GM19351 (cell line): ENCODE measurements at regions not wholly inside any gene's neighbourhood (a gene's known extent, or its start where the extent isn't known, plus 50 kb on each side); places are given as distances from the start of the nearest gene placed in this dataset.
"Not testable (repeated sequence)": the region's sequence is repeated elsewhere in the genome, so short reads cannot be mapped to it uniquely, and the experiment has no call there.

Source experiments
- ATAC-seq: cut with Tn5 transposase; IDR thresholded peaks from one replicate; pipeline ENCODE4 v1.9.1; 2021; ENCODE audit warnings: mild to moderate bottlenecking, moderate library complexity; ENCODE audit not compliant: unreplicated experiment

DNA sequence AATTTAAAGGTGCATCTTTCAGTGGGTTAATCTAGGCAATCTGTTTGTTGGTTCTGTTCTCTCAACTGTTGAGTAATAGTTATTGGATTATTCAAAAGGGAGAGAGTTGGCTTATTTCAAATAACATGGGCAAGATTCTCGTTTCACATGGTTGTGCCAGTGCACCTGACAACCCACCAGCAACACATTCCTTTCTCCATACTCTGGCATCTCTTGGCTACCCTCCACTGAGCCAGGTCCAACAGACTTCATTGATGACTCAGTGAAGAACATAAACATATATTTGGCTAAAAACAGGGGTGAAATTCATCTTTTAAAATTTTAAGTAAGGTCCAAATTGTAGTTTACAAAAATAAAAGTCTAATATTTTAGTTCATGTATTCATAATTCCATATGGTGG, 967.2 kb downstream of the RPA4 start:
- no peak for ATAC-seq

DNA sequence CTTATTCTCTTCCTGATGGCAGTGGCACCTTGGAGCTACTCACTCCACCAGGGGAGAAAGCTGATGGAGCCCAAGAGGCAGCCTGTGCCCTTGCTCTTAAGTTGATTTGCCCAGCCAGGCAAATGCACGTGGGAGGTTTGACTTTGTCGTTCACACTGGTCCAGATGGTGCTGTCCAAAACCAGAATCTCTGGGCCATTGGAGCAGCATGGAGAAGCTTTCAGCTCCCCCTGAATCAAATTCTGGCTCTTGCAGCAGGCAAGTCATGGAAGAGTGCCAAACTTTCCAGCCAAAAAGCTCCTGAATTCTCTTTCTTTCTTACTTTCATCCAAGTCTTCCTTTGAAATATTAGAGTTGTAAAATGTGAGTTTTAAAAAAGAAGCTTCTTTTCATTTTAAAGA, 970.4 kb downstream of the RPA4 start:
- ATAC-seq, result no peak

DNA sequence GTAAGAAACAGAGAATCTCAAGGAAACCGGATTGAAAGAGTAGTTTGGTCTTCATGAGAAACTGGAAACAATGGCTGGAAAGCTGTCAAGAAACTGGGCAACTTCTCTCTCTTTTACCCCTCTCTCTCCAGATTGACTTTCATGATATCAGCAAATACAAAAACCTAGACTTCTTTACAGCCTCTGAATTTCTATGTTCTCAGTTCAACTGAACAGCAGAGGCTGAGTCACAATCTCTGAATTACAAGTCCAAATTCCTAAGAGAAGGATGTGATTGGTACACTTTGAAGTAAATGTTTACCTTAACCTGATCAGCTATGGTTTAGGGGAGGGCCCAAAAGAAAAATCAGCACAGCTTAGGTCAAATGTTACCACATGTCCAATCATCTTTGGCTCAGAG, 974.9 kb downstream of the RPA4 start:
- ATAC-seq, result no peak

DNA sequence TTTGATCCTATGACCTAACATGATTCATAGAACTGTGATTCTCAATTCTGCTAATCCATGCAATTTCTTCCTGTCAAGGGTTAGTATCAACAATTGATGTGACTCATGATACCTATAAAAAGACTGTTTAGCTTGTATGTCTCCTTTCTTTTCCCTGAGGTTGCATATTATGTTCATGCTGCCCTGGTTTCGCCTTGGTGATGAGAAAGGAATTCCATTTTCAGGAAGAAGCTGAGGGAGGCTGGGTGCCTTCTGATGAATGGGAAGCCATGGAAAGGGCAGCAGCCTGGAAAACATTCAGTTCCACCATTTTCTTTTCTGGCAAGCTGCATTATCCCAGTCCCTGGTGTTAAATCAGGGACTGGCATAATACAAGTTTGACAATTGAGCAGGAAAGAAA, 976.5 kb downstream of the RPA4 start:
- ATAC-seq, result no peak

DNA sequence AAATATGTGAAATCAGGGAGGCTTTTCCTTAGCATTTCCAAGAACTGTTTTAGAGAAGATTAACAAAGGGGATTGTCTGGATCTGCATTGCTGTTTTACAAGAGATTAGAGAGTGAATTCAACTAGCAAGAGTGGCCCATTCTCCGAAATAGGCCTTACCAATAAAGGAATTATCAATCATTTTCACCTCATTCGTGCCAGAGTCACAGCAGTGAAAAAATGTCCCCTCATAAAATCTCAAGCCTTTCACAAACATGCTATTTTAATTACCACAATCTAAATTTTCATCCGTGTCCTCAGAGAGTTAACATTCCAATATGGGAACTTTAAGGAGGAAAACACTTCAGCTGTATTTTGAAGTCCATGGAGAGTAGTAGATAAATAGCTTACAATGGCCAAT, 979.6 kb downstream of the RPA4 start:
- ATAC-seq, result no peak

DNA sequence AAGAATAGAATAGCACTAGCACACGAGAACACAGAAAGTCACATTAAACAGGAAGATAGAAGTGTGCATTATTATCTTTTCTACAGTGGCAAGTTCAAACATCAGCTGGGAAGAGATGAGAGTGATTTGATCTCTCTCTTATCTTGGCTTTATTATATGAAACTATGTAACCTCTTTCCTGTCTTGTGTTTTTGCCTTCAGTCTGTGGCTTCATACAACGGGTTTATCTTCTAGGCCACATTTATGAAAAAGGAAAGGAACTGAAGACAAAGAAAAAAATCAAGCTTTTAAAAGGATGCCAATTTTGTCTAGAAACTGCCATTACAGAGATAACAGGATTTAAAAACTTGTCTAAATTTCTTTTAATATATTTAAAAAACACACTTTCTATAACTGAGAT, 983.6 kb downstream of the RPA4 start:
- no peak for ATAC-seq

DNA sequence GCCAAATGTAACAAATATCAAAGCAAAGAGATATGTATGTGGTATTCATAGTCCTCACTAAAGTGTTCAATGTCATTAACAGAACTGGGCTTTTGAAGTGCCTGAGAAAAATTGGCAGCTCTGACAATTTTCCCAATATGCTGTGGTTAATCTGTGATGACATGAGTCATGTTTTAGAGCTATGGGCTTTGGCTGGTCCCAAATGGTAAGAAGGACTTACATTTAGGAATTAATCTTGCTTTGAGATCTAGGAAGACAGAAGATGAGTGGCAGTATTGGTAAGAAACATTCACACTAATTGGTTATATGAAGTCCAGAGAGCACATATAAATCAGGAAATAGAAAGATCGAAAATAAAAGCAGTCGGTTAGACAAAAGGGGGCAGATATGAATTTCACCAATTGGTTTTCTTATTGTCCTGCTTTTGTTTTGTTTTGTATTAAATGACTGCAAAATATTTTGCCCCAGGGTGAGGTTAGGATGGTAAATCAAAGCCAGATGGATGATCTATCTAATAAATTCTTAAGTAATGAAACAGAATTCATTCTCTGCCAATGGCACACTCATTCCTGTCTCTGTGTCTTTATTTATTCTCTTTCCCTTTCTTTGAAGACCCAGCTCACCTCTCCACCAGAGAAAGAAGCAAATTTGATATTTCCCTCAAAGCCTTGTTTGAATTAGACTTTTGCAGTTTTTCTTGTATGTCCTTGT, 993.1 kb downstream of the RPA4 start:
- no peak for ATAC-seq

DNA sequence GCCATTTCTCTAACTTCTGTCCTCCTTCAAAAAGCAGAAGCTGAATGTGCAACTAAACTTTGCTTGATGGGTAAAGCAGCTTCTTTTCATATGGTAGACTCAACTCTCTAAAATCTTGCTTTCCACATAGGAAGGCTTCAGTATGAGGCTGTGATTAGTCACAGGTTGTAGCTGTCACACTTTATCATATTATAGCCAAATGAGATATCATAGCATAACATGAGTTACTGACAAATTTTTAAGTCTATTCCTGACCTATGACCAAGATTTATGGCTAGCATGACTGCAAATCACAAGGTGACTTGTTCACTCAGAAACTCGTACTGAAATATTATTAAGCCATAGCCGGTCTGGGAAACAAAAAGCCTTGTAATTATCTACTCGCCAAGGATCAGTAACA, 998.6 kb downstream of the RPA4 start:
- no peak for ATAC-seq

DNA sequence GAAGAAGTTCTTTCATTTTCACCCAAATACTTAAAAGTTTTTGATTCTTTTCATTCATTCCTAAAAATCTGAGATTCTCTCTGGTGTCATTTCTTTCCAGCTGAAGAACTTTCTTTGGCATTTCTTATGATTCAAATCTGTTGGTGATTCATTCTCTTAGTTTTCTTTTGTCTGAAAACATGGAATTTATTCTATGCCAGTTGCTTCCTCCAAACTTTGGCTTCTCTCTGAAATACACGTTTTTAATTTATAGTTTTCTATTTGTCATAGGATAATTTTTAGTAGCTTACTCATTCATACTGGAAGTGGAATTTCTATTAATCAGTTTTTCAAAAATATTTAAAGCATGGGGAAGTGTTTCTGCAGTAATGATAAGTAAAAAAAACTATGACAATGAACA, 1012.0 kb downstream of the RPA4 start:
- ATAC-seq, result no peak

DNA sequence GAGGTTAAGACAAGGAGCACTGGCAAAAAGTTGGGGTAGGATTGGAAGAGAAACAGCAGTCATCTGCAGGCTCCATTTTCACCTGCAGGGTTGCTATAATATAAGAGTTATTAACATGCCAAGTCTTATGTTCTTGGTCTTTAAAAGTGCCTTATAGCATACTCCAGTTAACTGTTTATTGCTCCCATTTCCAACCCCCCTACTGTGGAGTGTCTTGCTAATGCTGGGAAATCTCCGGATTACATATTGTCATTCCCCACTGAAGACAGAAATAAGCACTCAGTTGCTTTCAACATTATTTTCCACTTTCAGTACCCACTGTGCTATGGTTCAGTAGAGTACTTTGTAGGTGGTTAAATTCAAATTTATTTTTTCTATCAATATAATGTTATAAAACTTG, 1014.3 kb downstream of the RPA4 start:
- no peak for ATAC-seq

DNA sequence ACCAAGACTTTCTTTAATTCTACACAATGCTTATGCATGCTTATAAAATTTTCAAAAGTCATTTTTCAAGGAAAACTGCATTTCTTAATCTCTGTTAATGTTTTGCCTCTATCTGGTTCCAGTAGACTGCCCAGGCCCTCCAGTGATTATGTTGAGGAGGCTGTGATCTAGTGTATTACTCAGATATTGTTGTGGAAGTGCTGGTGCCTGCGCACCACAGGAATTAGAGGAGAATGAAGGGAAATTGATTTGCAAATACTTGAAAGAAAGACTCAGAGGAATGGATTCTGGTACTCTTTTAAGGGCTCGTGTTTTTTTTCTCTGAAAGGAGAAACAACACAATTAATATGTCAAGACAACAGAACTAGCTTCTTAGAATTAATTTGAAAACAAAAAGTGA, 1015.1 kb downstream of the RPA4 start:
- no peak for ATAC-seq

DNA sequence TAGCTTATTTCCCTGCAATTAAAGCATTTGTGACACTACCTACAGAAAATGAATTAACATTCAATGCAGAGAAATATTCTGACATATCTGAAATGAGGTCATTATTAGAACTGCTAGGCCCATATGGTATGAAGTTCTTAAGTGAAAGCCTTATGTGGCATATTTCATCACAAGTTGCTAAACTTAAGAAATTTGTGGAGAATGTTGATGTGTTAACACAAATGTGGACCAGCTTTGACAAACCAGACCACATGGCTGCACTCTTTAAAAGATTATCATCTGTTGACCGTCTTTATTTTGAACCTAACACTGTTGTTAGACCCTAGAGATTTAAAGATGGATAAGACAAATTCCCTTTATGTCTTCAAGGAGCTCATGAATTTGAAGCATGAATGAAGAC, 1024.1 kb downstream of the RPA4 start:
- ATAC-seq, result no peak

DNA sequence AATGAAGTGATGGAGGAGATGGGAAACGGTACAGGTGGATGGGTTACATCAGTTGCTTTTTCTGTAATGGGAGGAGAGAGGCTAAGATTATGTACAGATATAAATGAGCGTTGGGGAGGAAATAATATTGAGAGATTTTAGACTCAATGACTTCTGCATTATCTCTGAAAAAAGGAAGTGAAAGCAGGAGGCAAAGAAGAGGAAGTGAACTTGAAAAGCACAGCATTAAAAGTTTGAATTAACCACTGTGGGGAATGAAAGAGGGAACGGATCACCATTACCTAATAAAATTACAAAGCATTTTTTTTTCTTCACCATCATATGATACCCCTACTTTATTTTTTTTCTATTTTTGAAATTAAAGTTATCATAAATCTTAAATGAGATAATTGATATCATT, 1025.5 kb downstream of the RPA4 start:
- peak; percentile 99 for ATAC-seq

DNA sequence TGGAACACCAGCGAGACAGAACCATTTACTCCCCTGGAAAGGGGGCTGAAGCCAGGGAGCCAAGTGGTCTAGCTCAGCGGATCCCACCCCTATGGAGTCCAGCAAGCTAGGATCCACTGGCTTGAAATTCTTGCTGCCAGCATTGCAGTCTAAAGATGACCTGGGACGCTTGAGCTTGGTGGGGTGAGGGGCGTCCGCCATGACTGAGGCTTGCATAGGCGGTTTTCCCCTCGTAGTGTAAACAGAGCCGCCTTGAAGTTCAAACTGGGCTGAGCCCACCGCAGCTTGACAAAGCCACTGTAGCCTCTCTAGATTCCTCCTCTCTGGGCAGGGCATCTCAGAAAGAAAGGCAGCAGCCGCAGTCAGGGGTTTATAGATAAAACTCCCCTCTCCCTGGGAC, 1031.7 kb downstream of the RPA4 start:
- not testable (repeated sequence) for ATAC-seq

DNA sequence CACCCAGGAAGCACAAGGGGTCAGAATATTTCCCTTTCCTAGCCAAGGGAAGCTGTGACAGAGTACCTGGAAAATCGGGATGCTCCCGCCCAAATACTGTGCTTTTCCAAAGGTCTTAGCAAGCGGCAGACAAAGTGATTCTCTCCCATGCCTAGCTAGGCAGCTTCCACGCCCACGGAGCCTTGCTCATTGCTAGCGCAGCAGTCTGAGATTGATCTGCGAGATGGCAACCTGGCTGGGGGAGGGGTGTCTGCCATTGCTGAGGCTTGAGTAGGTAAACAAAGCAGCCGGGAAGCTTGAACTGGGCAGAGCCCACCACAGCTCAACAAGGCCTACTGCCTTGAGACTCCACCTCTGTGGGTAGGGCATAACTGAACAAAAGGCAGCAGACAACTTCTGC, 1037.5 kb downstream of the RPA4 start:
- ATAC-seq, result not testable (repeated sequence)

DNA sequence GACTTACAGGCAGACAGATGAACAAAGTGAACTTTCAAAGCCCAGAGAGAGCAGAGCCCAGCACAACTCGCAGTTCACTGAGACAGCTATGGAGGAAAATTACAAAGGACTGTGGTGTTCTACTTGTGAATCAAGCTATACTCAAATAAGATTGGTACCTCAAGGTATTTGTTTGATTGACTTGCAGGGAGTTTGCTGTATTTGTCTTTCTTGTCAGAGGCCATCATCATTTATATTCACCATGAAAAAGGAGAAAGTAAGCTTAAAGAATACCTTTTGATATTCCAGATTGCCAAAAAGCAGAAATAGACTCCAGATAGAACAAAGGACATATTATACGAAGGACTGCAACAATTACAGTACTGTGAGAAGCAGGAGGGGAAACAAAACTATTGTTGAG, 1047.9 kb downstream of the RPA4 start:
- no peak for ATAC-seq

DNA sequence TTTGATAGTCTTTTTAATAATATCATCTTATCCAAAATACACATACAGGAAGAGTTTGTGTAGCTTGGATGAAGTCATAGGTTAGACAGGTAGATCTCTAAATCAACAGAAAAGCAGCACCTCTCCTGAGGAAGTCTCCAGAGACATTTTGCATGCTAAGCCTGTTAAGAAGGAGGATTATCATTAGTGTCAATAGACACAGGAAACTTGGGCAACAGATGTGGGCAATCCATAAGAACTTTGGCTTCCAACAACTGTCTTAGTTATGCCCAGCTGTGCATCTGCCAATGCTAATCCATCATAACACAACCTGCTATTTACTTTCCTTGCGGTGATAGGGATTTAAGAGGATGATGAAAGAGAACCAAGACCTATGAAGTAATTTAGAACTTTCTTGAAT, 1052.6 kb downstream of the RPA4 start:
- ATAC-seq, result no peak

DNA sequence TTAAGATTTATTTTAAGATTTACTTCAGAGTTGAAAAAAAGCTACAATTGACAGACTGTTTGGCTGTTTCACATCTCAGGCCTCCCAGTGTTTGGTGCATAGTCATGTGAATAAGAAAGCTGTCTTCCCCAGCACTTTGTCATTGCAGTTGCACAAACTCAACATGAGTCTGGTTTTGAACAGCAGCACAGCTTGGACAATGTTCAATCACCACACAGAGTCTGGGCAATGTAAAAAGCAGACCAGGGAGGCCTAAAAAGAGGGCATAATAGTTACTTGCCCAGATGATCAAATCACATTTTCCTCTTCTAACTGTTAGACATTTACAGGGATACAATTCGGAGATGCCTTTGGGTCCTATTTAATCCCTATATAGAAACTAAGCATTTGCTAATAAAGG, 1055.0 kb downstream of the RPA4 start:
- ATAC-seq, result no peak

DNA sequence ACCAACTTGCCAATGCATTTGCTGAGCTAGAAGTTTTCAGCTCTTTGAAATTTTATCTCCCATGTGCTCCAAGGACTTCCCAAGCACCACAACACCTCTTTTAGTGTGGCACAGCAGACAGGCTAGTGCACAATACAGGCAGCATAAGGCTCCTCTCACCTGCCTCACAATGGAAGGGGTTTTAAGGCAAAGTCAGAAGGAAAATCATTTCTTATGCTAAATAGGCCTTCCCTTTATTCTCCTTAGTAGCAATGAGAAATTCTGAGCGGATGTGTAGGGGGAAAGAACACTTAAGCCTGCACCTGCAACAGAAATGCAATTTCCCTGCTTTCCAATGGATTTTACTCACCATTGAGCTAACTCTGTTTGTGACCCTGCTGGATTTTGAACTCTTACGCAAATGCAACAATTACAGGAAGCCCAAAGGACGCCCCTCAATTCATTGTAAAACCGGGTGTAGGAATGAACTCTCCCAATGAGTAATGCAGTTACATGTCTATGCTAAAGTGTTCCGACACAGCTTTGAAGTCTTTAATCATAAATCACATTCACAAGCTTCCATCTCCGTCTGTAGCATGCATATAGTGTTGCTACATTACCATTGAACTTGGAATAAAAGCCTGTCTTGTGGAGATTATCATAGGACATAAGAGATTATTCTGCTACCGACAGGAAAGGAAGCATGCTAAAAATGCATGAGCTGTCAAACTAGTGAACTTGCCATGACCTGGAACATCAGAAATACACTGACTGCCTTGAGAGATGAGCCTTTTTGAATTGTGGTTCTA, 1084.9 kb downstream of the RPA4 start:
- ATAC-seq, result no peak

DNA sequence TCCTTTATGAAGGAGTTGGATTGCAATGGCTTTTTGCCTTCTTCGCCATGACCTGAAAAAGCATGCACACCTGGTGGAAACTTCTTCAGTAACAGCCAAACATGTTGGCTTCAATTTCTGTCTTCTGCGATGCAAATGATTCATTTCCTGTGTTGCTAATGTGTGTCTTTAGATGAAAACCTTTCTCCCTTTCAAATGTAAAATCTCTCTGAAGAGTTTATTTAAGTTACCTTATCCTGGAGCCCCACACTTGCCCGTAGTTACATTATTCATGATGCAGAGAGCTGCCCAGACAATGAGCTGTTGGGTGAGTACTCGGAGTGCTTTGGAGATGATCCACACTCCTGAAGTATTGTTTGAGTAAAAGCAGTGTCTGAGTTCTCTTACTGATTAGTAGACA, 1100.9 kb downstream of the RPA4 start:
- no peak for ATAC-seq

DNA sequence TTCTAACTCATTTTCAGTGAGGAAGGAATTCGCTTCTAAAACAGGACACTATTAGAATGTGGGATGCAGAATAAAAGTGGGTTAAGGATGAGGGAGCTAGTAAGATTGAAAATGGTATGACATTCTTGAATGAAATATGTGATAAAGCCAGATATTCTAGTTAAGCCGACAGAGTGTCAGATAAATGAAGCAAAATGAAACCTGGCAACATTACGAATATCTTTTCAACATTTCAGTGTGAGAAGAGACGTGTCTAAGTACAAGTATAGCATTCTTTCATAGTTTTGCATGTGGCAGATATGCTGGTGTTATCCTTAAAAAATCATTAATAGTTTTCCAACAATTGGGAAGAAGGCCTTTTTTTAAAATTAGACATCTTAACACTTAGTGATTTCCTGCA, 1101.4 kb downstream of the RPA4 start:
- no peak for ATAC-seq

DNA sequence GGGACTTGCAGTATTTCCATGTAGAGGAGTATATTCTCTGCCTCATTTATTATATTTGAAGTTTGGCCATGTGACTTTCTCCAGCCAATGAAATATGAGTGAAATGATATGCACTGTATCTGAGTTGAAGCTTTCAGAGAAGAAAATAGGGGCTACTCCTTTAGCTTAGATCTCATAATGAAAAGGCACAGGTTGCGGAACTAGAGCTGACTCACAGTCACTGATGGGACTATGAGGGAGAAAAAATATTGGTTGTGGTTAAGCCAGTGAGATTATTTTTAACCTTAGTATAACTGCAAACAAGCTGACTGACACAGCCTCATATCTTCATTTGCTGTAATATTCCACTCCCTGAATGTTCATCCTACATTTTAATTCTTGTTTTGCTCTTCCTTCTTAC, 1104.3 kb downstream of the RPA4 start:
- ATAC-seq, result no peak

DNA sequence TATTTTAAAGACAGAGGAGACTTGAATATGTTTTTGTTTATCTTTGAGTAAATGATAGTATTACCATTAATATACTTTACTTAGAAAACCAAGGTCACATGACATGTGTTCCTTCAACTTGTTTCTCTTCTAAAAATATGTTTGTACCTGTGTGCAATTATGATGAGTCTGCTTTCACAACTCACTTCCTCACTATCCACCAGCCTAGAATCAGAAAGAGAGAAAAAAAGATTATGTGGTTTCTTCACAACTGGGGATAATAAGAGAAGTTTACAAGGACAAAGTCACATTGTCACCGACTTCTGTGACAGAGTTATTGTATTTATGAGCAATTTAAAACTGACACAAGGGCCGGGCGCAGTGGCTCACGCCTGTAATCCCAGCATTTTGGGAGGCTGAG, 1112.1 kb downstream of the RPA4 start:
- ATAC-seq, result no peak
